Ramos (cell line): ENCODE measurements at regions not wholly inside any gene's neighbourhood (a gene's known extent, or its start where the extent isn't known, plus 50 kb on each side); places are given as distances from the start of the nearest gene placed in this dataset.

ENCODE experiments used
- in situ Hi-C: fragments of 300-500 bp; cut with MboI; formaldehyde crosslinking; loops from one replicate; pipeline ENCODE4 v1.14.3; 2022; ENCODE audit warnings: low sequenced_read_pairs; ENCODE audit not compliant: unreplicated experiment

- in situ Hi-C loops = no loop called here
Measured at GRCh38 chr2:125679903-125680302, 976.1 kb upstream of the GYPC start.

GRCh38 chr2:125680809-125681208 is 975.1 kb upstream of the GYPC start:
- in situ Hi-C loops = no loop called here

GRCh38 chr2:125681576-125681975 is 974.4 kb upstream of the GYPC start:
- in situ Hi-C loops = no loop called here

GRCh38 chr2:125681976-125682805 is 973.8 kb upstream of the GYPC start:
- in situ Hi-C loops = no loop called here

GRCh38 chr2:125684256-125684655 is 971.7 kb upstream of the GYPC start:
- in situ Hi-C loops = no loop called here

- in situ Hi-C loops = no loop called here
Measured at GRCh38 chr2:125684932-125685331, 971.0 kb upstream of the GYPC start.

GRCh38 chr2:125696560-125696959 is 959.4 kb upstream of the GYPC start:
- in situ Hi-C loops = no loop called here

- in situ Hi-C loops = no loop called here
Measured at GRCh38 chr2:125698280-125698679, 957.7 kb upstream of the GYPC start.

GRCh38 chr2:125701070-125701469 is 954.9 kb upstream of the GYPC start:
- in situ Hi-C loops = no loop called here

- in situ Hi-C loops = no loop called here
Measured at GRCh38 chr2:125707611-125708010, 948.3 kb upstream of the GYPC start.

GRCh38 chr2:125710561-125710960 is 945.4 kb upstream of the GYPC start:
- in situ Hi-C loops = no loop called here

GRCh38 chr2:125711075-125711474 is 944.9 kb upstream of the GYPC start:
- in situ Hi-C loops = no loop called here

GRCh38 chr2:125713533-125713932 is 942.4 kb upstream of the GYPC start:
- in situ Hi-C loops = no loop called here

- in situ Hi-C loops = no loop called here
Measured at GRCh38 chr2:125721072-125721721, 934.8 kb upstream of the GYPC start.

GRCh38 chr2:125730921-125731320 is 925.0 kb upstream of the GYPC start:
- in situ Hi-C loops = no loop called here

GRCh38 chr2:125736306-125736705 is 919.7 kb upstream of the GYPC start:
- in situ Hi-C loops = no loop called here

- in situ Hi-C loops = no loop called here
Measured at GRCh38 chr2:125745514-125745913, 910.4 kb upstream of the GYPC start.

- in situ Hi-C loops = no loop called here
Measured at GRCh38 chr2:125746321-125747164, 909.4 kb upstream of the GYPC start.

- in situ Hi-C loops = no loop called here
Measured at GRCh38 chr2:125747165-125747425, 908.9 kb upstream of the GYPC start.

GRCh38 chr2:125756431-125756830 is 899.5 kb upstream of the GYPC start:
- in situ Hi-C loops = no loop called here

GRCh38 chr2:125796784-125797183 is 859.2 kb upstream of the GYPC start:
- in situ Hi-C loops = no loop called here
